IPS-NIHi7 (cell line): ENCODE measurements at regions not wholly inside any gene's neighbourhood (a gene's known extent, or its start where the extent isn't known, plus 50 kb on each side); places are given as distances from the start of the nearest gene placed in this dataset.
"Not testable (repeated sequence)": the region's sequence is repeated elsewhere in the genome, so short reads cannot be mapped to it uniquely, and the experiment has no call there.

Experiments used
- DNase-seq: peaks from one replicate; pipeline ENCODE4 v3.0.0; 2012; ENCODE audit warnings: mixed read lengths; ENCODE audit errors: extremely low spot score

DNA sequence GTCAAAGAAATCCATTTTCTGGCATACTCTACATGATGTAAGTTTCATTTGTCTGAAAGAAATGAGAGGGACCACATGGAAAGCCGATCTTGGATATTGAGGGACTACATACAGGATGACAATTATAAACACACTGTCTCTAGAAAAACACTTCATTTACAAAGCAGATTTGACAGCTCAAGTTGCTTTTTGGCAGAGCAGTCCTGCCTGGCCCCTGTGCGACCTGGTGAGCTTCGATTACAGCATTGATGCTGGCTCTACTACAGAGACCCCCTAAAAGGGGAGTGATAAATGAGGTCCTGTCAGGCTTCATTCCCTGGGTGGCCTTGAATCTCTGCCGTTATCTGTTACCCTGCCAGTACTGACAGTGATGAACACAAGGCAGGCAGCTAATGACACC, 215.2 kb upstream of the NOCT start:
- no peak for DNase-seq

DNA sequence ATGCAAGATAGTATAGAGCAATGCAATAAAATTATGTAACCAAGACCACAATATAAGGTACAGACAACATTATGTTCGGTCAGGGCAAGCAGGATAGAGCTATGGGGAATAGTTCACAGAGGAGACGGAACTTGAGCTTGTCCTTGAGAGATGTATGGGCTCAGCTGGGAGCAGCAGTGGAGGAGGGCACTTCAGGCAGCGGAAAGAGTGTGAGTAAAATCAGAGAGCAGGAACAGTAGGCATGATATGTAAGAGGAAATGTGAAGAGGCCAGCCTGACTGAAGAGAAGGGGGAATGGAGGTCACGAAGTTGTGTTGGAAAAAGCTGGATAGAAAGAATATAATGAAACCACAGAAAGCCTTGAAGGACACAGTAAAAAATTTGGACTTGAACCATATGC, 217.2 kb upstream of the NOCT start:
- DNase-seq: no peak

DNA sequence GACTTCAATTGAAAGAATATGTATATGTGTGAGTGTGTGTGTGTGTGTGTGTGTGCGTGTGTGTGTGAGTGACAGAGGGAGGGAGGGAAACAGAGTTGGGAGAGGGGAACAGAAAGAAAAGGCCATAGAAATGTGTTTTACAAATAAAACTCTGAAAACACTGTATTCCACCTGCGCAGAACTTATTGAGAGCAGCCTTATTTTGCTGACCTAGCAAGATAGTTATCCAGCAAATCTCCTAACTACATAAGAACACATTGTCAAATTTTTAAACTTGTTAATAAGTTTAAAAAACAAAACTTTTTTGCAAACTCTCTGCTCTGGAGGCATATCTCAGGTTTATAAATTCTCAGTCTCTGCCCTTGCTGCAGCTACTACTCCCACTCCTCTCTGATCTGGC, 217.9 kb upstream of the NOCT start:
- no peak for DNase-seq

DNA sequence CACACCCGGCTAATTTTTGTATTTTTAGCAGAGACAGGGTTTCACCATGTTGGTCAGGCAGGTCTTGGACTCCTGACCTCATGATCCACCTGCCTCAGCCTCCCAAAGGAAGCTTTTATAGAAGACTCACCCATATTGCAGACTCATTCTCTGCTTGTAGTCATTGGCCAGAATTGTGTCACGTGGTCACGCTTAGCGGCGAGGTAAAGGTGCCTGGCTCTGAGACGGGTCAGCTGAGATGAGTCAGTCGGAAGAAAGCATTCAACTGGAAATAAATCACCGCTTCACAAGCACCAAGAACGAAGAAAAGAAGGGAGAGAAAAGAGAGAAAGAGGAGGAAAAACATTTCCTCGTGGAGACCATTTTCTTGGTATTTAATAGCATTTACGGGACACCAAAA, 218.8 kb upstream of the NOCT start:
- no peak for DNase-seq

DNA sequence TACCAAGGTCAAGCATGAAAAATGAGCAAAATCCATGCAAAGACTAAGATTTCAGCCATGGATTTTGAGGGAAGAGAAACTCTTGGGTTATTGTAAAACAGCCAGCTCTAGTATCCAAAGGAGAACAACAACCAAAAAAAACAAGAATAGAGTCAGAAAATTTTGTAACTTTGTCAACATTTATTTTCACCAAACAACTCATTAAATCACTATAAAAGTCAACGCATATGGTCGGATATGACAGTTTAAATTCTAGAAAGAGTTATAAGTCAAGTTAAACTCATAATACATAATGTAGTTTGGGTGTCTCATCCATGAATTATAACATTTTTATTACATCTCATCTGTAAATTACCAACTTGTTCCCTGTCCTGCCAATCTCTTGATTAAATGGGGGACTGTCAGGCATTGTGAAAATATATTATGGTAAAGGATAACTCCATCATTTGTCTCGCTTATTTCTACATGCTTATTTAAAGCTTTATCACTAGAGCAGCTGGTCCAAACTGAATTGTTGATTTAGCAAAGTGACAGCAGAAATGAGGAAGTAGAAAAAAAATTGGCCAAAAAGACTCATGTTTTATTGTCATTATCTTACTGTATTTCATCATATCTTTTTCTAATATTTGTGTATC, 224.8 kb upstream of the NOCT start:
- DNase-seq: no peak

DNA sequence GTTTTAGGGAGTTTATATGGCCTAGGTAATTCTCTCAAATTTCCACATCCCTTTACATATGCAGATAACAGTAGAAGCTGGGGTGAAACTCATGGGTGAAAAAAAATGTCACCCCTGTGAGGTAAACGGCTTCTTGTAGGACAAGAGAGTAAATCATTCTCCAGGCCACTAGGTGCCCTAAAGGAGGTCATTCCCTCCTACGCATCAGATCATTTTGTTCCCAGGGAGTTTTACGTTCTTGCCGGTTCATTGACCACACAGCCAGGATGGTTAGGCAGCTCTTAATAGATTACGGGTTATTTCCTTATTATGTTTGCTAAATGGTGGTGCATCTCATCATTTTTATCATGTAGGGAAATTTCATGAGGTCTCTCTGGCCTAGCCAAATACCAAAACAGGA, 225.8 kb upstream of the NOCT start:
- DNase-seq: no peak

DNA sequence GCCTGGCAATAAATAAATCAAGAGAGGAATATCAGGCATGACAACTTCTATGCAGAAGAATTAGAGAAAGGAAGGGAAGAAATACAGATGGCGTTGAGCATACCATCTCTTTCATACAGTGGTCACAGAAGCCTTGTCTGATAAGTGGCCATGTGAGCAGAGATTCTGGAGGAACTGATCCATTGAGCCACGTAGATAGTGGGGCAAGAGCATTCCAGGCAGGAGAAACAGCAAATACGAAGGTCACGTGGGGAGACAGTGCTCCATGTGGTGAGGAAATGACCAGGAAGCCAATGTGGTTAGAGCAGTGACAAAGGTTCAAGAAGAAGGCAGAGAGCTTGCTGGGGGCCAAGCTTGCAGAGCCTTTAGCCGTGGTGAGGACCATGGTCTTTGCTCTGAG, 226.7 kb upstream of the NOCT start:
- DNase-seq: no peak

DNA sequence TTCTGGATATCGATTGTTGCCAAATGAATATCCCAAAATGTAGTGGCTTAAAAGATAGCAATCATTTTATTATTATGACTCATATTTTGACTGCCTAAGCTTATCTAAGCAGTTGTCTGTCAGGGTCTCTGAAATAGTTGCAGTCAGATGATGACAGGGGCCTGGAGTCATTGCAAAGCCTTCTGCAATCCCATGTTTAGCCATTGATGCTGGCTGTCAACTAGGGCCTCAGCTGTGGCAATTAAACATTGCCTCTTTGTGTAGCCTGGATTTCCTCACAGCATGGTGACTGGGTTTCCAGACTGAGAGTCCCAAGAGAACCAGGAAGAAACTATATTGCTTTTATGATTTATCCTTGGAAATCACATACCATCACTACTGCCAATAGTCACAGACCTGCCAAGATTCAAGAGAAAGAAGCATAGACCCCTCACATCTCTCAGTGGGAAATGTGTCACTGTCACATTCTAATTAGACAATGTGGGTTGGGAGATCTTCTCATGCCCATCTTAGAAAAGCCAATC, 227.3 kb upstream of the NOCT start:
- no peak for DNase-seq

DNA sequence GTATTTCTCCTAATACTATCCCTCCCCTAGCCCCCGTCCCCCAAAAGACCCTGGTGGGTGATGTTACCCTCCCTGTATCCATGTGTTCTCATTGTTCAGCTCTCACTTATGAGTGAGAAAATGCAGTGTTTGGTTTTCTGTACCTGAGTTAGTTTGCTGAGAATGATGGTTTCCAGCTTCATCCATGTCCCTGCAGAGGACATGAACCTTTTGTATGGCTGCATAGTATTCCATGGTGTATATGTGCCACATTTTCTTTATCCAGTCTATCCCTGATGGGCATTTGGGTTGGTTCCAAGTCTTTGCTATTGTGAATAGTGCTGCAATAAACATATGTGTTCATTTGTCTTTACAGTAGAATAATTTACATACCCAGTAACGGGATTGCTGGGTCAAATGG, 235.8 kb upstream of the NOCT start:
- not testable (repeated sequence) for DNase-seq

DNA sequence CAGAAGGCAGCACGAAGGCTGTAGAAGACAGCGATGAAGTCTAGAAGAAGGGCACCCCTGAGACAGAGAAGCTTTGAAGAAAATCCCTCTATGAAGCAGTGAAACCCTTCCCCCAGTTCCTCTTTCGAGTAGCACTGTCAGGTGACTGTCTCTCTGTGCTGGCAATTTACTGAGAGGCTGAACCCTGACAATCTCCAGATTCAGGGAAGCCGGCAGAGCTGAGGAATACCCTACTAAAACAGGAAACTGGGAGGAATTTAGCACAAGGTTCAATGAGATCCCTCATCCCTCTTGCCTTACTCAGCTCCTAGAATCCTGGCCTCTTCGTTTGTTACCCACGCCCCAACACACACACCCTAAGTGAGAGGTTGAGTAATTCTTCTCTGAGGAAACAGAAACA, 239.7 kb upstream of the NOCT start:
- peak; percentile 16 for DNase-seq

DNA sequence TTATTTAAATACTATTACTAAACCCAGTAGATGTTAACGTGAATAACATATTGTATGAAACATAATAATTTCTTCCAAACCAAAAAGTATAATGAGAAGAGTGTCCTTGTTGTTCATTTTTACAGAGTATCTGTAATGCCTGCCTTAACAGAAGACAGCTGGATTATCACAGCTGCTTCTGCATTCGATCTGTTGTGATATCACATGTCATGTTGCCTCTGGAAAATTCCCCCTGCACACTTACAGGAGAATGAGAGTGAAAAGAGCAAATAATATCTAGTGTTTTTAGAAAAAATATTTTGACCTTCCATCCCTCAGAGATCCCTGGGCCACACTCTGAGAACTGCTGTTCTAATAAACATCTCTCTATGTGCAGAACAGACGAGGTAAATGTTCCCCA, 240.1 kb upstream of the NOCT start:
- no peak for DNase-seq

DNA sequence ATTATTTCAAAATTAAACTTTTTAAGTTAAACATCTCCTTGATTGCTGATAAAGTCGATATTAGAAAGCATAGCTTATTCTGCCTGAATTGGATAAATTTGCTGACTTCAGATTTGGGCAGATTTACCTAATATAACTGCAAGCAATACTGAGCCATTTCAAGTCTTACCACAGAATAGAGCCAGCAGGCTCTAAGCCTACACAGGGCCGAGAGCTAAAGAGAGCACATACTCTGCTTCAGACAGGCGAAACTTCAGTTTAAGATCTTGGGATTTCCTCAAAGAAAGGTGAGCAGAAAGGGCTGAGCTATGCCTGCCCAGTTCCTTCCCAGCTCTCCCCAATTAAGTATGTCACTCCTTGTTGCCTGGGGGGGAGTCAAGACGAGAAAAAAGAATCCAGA, 240.6 kb upstream of the NOCT start:
- DNase-seq: no peak

DNA sequence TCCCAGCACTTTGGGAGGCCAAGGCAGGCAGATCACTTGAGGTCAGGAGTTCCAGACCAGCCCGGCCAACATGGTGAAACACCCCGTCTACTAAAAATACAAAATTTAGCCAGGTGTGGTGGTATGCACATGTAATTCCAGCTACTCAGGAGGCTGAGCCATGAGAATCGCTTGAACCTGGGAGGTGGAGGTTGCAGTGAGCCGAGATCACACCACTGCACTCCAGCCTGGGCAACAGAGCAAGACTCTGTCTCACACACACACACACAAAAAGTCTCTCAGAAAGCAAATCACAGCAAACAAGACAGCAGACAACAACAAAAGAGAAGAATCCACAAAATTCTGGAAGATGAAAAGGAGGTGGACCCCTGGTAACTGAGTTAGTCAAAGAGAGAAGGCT, 241.5 kb upstream of the NOCT start:
- not testable (repeated sequence) for DNase-seq

DNA sequence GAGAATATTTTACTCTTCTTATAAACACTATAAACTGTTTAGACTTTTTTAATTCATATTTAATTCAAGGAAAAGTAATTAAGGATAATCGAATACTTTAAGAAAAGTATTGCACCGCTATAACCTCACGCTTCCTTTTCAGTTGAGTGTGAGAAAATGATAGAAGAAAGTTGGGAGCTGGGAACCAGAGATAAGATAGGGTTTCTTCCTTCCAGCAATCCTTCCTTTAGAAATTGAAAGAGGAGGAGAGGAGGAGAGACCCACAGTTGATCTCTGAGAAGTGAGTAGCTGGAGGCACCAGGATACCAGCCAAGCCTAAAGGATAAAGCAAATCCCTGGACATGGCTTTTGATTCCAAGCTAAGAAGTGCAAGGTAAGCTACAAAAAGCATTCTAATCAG, 242.3 kb upstream of the NOCT start:
- DNase-seq: no peak

DNA sequence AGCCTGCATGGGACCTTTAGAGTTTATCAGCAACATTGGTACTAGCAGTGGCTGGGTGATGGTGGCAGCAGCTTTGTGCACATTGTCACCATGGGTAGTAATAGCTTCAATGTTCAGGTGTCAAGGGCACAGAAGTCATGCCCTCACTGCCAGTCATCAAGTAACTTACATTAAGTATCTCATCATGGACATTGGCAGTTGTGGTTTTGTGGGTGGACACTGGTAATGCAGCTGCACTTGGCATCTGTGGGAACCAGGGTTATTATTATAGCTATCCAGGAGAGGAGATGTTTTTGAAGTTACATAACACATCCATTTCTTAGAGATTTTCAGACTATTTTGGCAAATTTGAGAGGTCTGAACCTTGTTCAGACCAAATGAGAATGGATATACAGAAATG, 243.2 kb upstream of the NOCT start:
- DNase-seq: no peak

DNA sequence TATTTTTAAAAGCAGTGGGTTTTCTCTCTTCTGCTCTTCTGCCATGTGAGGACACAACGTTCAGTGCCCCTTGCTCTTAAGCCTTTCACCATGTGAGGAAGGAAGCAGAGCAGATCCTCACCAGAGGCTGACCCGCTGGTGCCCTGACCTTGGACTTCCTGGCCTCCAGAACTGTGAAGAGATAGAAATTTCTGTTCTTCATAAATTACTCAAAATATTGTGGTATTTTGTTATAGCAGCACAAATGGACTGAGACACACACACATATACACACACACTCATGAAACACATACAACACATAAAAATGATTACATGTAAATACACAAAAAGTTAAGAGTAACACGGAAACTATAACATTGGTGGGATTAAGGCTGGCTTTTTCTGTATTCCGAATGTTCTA, 244.8 kb upstream of the NOCT start:
- no peak for DNase-seq

DNA sequence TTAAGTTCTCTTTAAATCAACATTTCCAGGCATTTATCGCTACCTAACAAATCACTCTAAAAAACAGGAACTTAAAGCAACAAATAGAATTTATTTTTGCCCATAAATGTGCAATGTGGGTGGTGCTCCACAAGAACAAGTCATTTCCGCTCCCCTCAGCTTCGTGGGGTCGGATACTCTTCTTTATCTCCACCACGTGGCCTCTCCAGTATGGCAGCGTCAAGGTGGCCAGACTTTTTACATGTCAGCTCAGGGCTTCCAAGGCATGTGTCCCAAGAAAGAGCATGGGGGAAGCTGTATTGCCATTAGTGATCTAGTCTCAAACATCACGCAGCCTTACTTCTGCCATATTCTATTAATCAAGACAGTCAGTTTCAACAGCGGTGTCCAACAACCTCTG, 249.2 kb upstream of the NOCT start:
- DNase-seq: no peak

DNA sequence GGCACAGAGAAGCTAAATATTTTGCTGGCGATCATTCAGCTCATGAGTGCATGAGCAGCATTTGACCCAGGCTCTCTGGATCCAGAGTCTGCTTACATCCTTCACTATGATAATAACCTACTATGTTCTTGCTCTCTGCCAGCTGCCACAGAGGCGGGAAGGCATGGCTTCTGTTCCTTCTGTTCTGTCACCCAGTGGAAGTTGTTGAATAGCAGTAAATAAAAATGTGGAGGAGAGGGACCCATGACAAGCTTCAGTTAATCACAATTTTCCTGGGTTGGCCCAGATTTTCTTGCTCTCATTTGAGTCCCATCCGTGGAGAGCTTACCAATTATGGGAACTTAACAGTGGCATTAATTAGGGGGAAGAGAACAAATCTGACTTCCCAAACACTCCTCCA, 250.1 kb upstream of the NOCT start:
- DNase-seq: no peak

DNA sequence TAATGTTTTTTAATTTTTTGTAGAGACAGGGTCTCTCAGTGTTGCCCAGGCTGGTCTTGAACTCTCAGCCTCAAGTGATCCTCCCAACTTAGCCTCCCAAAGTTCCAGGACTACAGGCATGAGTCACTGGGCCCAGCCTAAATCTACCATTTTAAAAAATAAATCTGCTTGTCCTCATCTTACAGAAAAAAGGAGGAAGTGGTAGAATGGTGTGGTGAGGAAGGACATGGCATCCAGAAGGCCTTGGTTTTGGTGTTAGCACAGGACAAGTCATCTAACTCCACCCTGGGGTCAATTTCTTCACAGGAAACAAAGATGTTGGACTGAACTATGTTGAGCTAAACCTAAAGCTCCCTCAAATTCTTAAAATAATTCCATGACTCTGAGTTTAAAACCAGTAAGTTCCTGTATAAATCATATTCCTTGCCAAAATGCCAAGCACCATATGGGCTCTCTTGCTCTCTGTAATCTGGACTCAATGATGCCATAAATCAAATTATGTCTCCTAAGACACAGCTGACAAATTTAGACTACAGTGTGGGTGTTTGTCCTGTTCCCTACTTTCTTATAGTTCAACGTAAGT, 253.9 kb upstream of the NOCT start:
- no peak for DNase-seq

DNA sequence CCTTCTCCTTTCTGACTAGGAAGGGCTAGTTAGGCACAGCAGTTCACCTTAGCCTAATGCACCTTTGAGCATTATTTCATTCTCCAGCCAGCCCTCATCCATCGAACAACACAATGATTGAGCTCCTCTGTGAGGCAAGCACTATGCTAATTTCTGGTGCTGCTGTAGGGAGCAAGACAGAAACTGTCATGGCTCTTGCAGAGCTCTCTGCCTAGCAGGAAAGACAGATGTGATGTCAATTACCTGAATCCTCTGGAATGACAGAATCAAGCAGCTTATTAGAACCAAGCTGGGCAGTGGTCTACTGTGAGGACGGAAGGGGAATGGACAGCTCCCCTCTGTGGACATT, 256.1 kb upstream of the NOCT start:
- peak; percentile 23 for DNase-seq

DNA sequence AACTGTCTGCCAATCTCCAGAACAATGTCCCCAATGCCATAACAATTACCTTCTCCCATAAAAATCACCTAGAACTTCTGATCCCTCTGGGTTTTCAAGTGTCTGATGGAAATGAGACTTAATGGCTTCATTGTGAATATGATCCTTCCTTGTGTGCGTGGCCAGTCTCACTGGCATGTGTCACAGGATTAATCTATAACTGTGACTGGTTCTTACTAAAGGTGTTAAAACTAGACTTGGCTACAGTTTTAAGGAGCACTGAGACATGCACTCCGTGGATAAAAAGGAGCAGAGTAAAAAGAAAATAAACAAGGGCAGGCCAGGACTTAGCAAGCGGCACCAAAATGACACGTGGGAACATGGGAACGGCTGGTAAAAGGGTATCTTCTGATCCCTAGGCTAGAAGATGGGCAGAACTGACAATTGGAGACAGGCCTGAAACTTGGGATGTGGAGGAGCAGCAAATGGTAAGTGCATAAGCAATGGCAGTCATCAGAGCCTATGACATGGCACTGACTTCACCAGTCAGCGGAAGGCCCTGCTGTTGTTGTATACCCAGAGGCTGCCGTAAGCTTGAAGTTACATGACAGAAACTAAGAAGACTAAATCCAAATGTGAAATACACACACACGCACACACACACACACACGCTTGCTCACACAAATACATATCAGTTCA, 256.6 kb upstream of the NOCT start:
- no peak for DNase-seq

DNA sequence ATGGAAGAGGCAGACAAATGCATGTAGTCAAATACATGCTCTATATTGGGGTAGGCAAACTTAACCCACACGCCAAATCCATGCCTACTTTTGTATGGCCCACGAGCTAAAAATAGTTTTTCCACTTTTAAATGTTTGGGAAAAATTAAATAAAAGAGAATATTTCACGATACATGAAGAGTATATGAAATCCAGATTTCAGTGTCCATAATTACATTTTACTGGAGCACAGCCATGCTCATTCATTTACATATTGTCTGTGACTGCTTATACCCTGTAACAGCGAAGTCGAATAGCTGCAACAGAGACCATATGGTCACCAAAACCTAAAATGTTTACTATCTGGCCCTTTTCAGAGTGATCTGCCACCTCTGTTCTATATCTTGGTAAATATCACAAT, 257.4 kb upstream of the NOCT start:
- DNase-seq: no peak

DNA sequence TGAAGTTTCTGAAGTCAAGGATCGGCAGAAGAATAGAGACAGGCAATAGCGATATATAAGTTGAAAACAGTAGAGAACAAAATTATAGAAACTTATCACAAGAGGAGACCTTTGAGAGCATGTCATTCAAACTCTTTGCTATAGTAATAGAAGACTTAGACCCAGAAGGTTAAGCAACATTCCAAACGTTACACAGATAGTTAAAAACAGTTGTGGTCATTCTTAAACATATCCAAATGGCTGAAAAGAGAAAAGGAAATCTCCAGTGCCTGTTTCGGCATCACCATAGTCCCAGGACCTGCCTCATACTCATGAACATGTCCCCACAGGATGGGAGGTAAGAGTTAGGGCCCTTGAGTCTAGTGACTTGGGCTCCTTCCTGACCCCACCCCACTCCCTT, 258.1 kb upstream of the NOCT start:
- no peak for DNase-seq

DNA sequence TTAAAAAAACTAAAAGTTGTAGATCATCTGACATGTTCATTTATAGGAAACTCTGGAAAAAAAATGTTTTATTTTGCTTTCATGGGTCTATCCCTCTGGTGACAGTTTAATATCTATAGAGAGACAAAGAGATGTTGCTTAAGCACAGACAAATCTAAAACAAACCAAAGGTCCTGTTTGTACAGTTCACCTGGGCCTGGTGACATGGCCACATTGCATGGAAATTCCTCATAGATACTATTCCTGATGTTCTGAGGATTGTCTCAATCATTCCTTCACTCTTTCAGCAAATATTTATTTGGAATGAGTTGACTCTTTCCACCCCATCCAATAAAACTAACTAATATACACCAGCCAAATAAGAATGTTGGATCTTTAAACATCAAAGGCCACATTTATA, 259.1 kb upstream of the NOCT start:
- DNase-seq: no peak
